Skeletal muscle tissue (tissue), 3 donors: ENCODE measurements at regions not wholly inside any gene's neighbourhood (a gene's known extent, or its start where the extent isn't known, plus 50 kb on each side); places are given as distances from the start of the nearest gene placed in this dataset.
A peak's percentile ranks its signal among the peaks of the same experiment; 100 is the strongest.
"Not testable (repeated sequence)": the region's sequence is repeated elsewhere in the genome, so short reads cannot be mapped to it uniquely, and the experiment has no call there.

Experiments
- H3K27ac ChIP-seq: one replicate; pipeline ENCODE4 v1.7.0; 2013; ENCODE audit warnings: mild to moderate bottlenecking, low read depth, low read length, inconsistent platforms
- H3K27me3 ChIP-seq, 3 donors: one replicate each; pipeline ENCODE4 v1.7.0; 2013; ENCODE audit warnings: low read length in 3 of 3; ENCODE audit not compliant: control insufficient read depth in 3 of 3, insufficient read depth in 3 of 3
- H3K36me3 ChIP-seq, 3 donors: one replicate each; pipeline ENCODE4 v1.7.0; 2013; ENCODE audit warnings: low read length in 3 of 3; ENCODE audit not compliant: control insufficient read depth in 3 of 3, insufficient read depth in 3 of 3
- H3K4me1 ChIP-seq, 3 donors: one replicate each; pipeline ENCODE4 v1.7.0; 2013; ENCODE audit warnings: low read length in 3 of 3, mild to moderate bottlenecking in 3 of 3; ENCODE audit not compliant: control insufficient read depth in 3 of 3, insufficient read depth in 3 of 3
- H3K4me3 ChIP-seq, 3 donors: one replicate each; pipeline ENCODE4 v1.7.0; 2013; ENCODE audit warnings: low read length in 3 of 3
- H3K9ac ChIP-seq, 3 donors: one replicate each; pipeline ENCODE4 v1.7.0; 2013; ENCODE audit warnings: low read length in 3 of 3, mild to moderate bottlenecking in 3 of 3, moderate library complexity in 2 of 3, low read depth in 1 of 3
- H3K9me3 ChIP-seq, 3 donors: one replicate each; pipeline ENCODE4 v1.7.0; 2013; ENCODE audit warnings: low read length in 3 of 3; ENCODE audit not compliant: control insufficient read depth in 3 of 3
- donor health status: Osteomylitis.

- no peak overlapping the region for H3K4me3 ChIP-seq
- H3K36me3 ChIP-seq: no peaks in the 10 kb centered on the region
- no peaks in the 10 kb centered on the region for H3K4me1 ChIP-seq
- H3K27me3 ChIP-seq: no peaks in the 10 kb centered on the region
- no peaks in the 10 kb centered on the region for H3K9me3 ChIP-seq
- no peak overlapping the region for H3K27ac ChIP-seq
- H3K9ac ChIP-seq: no peak overlapping the region
Measured at GRCh38 chr10:53064614-53065013, 292.0 kb upstream of the MBL2 start.

GRCh38 chr10:53063805-53064204, 291.2 kb upstream of the MBL2 start:
- H3K4me3 ChIP-seq: no peak overlapping the region
- no peak overlapping the region for H3K27ac ChIP-seq
- H3K4me1 ChIP-seq: no peaks in the 10 kb centered on the region
- no peak overlapping the region for H3K9ac ChIP-seq
- no peaks in the 10 kb centered on the region for H3K9me3 ChIP-seq
- H3K27me3 ChIP-seq: no peaks in the 10 kb centered on the region
- no peaks in the 10 kb centered on the region for H3K36me3 ChIP-seq

- H3K4me1 ChIP-seq: no peaks in the 10 kb centered on the region
- no peaks in the 10 kb centered on the region for H3K9me3 ChIP-seq
- H3K4me3 ChIP-seq: no peak overlapping the region
- H3K27me3 ChIP-seq: no peaks in the 10 kb centered on the region
- H3K27ac ChIP-seq: no peak overlapping the region
- H3K9ac ChIP-seq: no peak overlapping the region
- no peaks in the 10 kb centered on the region for H3K36me3 ChIP-seq
Measured at GRCh38 chr10:53052521-53053164, 280.1 kb upstream of the MBL2 start.

- no peaks in the 10 kb centered on the region for H3K9me3 ChIP-seq
- no peak overlapping the region for H3K9ac ChIP-seq
- no peaks in the 10 kb centered on the region for H3K36me3 ChIP-seq
- no peak overlapping the region for H3K4me3 ChIP-seq
- H3K27ac ChIP-seq: no peak overlapping the region
- no peaks in the 10 kb centered on the region for H3K27me3 ChIP-seq
- H3K4me1 ChIP-seq: no peaks in the 10 kb centered on the region
Measured at GRCh38 chr10:53045315-53045714, 272.7 kb upstream of the MBL2 start.

- H3K4me3 ChIP-seq, H3K27ac ChIP-seq, H3K36me3 ChIP-seq: not testable (repeated sequence)
Measured at GRCh38 chr10:53035823-53036222, 263.2 kb upstream of the MBL2 start.

GRCh38 chr10:53033396-53033795, 260.8 kb upstream of the MBL2 start:
- no peaks in the 10 kb centered on the region for H3K27me3 ChIP-seq
- H3K27ac ChIP-seq: no peak overlapping the region
- H3K4me1 ChIP-seq: no peaks in the 10 kb centered on the region
- H3K9me3 ChIP-seq: no peaks in the 10 kb centered on the region
- no peak overlapping the region for H3K4me3 ChIP-seq
- H3K9ac ChIP-seq: no peak overlapping the region
- H3K36me3 ChIP-seq: no peaks in the 10 kb centered on the region

More at GRCh38 chr10:53035823-53036222, 263.2 kb upstream of the MBL2 start:
- not testable (repeated sequence) for H3K4me1 ChIP-seq, H3K9me3 ChIP-seq, H3K9ac ChIP-seq, H3K27me3 ChIP-seq

GRCh38 chr10:53029872-53030849, 257.6 kb upstream of the MBL2 start:
- H3K27ac ChIP-seq, H3K9me3 ChIP-seq, H3K36me3 ChIP-seq, H3K4me3 ChIP-seq, H3K9ac ChIP-seq, H3K4me1 ChIP-seq, H3K27me3 ChIP-seq: not testable (repeated sequence)

- Histone ChIP-seq H3K27ac (no peak overlapping the region), H3K9ac (no peak overlapping the region), H3K36me3 (no peaks in the 10 kb centered on the region), H3K27me3 (no peaks in the 10 kb centered on the region), H3K4me1 (no peaks in the 10 kb centered on the region), H3K4me3 (no peak overlapping the region), H3K9me3 (no peaks in the 10 kb centered on the region)
Measured at GRCh38 chr10:53029449-53029848, 256.9 kb upstream of the MBL2 start.

GRCh38 chr10:53025765-53026164, 253.2 kb upstream of the MBL2 start:
- not testable (repeated sequence) for H3K4me1 ChIP-seq, H3K9ac ChIP-seq, H3K36me3 ChIP-seq, H3K27ac ChIP-seq, H3K4me3 ChIP-seq, H3K9me3 ChIP-seq, H3K27me3 ChIP-seq

- H3K4me1 ChIP-seq: no peaks in the 10 kb centered on the region
- H3K36me3 ChIP-seq: no peaks in the 10 kb centered on the region
- H3K9me3 ChIP-seq: no peaks in the 10 kb centered on the region
- H3K4me3 ChIP-seq: peak overlapping the region in 1 of 3 donors; percentile 38
- no peak overlapping the region for H3K27ac ChIP-seq
- H3K27me3 ChIP-seq: no peaks in the 10 kb centered on the region
- no peak overlapping the region for H3K9ac ChIP-seq
Measured at GRCh38 chr10:53025172-53025711, 252.7 kb upstream of the MBL2 start.
